Tibial nerve (tissue), 4 donors: ENCODE measurements at regions not wholly inside any gene's neighbourhood (a gene's known extent, or its start where the extent isn't known, plus 50 kb on each side); places are given as distances from the start of the nearest gene placed in this dataset.
"Not testable (repeated sequence)": the region's sequence is repeated elsewhere in the genome, so short reads cannot be mapped to it uniquely, and the experiment has no call there.

ENCODE experiments used
- DNase-seq, 2 donors: peaks; one replicate each; pipeline ENCODE4 v3.0.0-alpha.2; 2019; ENCODE audit warnings: low spot score in 2 of 2
- H3K27ac ChIP-seq, 4 donors: fragments of 200-600 bp; sonication (generic) in 3 of 4; one replicate each; pipeline ENCODE4 v1.5.1; 2017 to 2019; ENCODE audit warnings: mild to moderate bottlenecking in 1 of 4
- H3K27me3 ChIP-seq, 2 donors: fragments of 200-600 bp; sonication (generic) in 1 of 2; one replicate each; pipeline versions ENCODE4 v1.5.1 to v1.6.0; 2017 to 2019
- H3K36me3 ChIP-seq, 3 donors: fragments of 200-600 bp; sonication (generic); one replicate each; pipeline ENCODE4 v1.5.1; 2018 to 2019
- H3K4me1 ChIP-seq, 4 donors: fragments of 200-600 bp; sonication (generic) in 3 of 4; one replicate each; pipeline ENCODE4 v1.5.1; 2017 to 2019
- H3K4me3 ChIP-seq, 4 donors: fragments of 200-600 bp; sonication (generic) in 3 of 4; one replicate each; pipeline ENCODE4 v1.5.1; 2017 to 2019; ENCODE audit warnings: mild to moderate bottlenecking in 1 of 4, moderate library complexity in 1 of 4
- H3K9me3 ChIP-seq, 4 donors: fragments of 200-600 bp; sonication (generic) in 3 of 4; one replicate each; pipeline ENCODE4 v1.5.1; 2017 to 2019
- CTCF ChIP-seq, 5 experiments: fragments of 200-600 bp in 3 of 5; fragments of 450-650 bp in 2 of 5; sonication (generic) in 3 of 5; IDR thresholded peaks; one replicate each; pipeline ENCODE4 v1.5.1; 2016 to 2019; ENCODE audit warnings: antibody characterized with exemption in 5 of 5, mild to moderate bottlenecking in 3 of 5, moderate library complexity in 2 of 5
- EP300 ChIP-seq, 2 donors: sonication (generic); formaldehyde crosslinking; IDR thresholded peaks; one replicate each; pipeline ENCODE4 v1.6.1; 2017; ENCODE audit warnings: antibody characterized with exemption in 2 of 2, mild to moderate bottlenecking in 1 of 2
- POLR2A ChIP-seq, 2 donors: fragments of 450-650 bp; IDR thresholded peaks; one replicate each; pipeline ENCODE4 v1.6.1; 2017; ENCODE audit warnings: antibody characterized with exemption in 2 of 2, mild to moderate bottlenecking in 2 of 2, moderate library complexity in 2 of 2
- WGBS, 2 donors: methylation state at CpG; one replicate each; pipeline ENCODE4 v1.1.5; 2018; 5-methylcytosine and 5-hydroxymethylcytosine counted together

DNA sequence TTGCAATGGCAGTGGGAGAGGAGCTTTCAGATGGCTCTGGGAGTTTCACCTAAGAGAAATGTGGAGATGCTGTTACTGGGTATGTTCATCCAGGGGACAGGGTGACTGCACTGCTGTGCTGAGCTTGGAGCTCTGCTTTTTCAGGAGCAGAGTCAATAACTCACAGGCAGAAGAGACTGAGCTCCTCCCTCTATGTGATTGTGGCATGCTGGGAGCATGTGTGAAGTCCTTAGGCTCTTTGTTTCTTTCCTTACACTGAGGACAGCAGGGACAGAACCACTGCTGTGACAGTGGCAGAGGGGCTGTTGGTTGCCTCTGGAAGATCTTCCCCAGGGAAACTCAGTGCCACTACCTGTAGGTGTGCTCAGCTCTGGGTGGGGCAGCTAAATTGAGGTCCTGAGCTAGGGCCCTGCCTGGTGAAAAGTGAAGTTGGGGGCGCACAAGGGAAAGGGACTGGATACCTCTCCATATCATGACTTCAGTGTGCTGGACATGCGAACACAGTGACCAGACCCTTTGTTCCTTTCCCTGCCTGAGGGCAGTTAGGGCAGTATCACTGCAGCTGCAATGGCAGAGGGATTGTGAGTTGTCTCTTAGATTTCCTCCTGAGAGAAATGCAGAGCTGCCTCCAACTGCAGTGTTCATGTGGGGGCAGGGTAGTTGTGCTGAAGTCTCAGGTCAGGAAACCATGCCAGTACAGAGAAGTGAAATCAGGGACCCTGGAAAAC lies 156.7 kb downstream of the TENT5D start:
- Histone ChIP-seq H3K36me3 (no peaks in the 10 kb centered on the region), H3K27ac (peak overlapping the region in 1 of 4 donors; percentile 44), H3K27me3 (no peaks in the 10 kb centered on the region), H3K4me1 (peaks cover 0 to 4% (median 0%) of the 10 kb centered on the region in 4 donors), H3K9me3 (no peaks in the 10 kb centered on the region), H3K4me3 (no peak overlapping the region)
- WGBS, 2 donors = 64% methylated on average over 2 of the region's 2 CpGs; no CpG with 5 or more reads in 1 of the 2 donors
- peak in 1 of 2 donors; percentile 4 for DNase-seq
- TF ChIP-seq POLR2A (IDR thresholded peaks at IDR 0.05) (no peak), EP300 (IDR thresholded peaks at IDR 0.05) (no peak), CTCF (IDR thresholded peaks at IDR 0.05) (no peak)

DNA sequence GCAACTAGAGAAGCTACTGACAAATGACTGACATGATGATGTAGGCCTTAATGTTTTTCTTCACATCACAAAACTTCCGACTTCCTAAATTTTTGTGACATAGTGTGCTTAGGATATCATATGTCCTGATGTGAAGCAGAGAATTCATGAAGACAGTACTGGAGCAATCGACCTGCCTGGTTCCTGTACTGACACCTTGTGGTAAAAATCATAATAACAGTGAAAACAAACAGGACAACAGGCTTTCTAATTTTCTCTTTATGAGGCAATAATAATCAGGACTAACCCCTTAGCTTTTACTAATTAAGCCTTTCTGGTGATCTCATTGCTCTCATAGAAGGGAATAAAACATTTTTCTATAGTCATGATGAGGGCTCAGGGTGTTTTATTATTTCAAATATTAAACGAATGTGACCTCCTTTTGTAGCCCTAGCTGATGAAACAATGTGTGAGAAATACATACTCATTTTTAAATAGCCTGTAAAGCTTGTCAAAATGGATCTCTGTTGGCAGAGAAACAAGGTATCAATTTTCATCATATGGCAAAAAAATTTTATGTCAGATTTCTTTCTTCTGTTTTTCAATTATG lies 158.4 kb downstream of the TENT5D start:
- H3K4me3 ChIP-seq = no peak overlapping the region
- H3K9me3 ChIP-seq = no peaks in the 10 kb centered on the region
- no peaks in the 10 kb centered on the region for H3K36me3 ChIP-seq
- WGBS, 2 donors = 18 to 27% methylated on average over 3 of the region's 3 CpGs
- peak overlapping the region in 1 of 4 donors; percentile 7 for H3K27ac ChIP-seq
- peaks cover 0 to 4% (median 0%) of the 10 kb centered on the region in 4 donors for H3K4me1 ChIP-seq
- no peaks in the 10 kb centered on the region for H3K27me3 ChIP-seq
- TF ChIP-seq EP300 (IDR thresholded peaks at IDR 0.05) (no peak), CTCF (IDR thresholded peaks at IDR 0.05) (peak; percentile 27 to 55 (median 53)), POLR2A (IDR thresholded peaks at IDR 0.05) (no peak)
- no peak for DNase-seq

DNA sequence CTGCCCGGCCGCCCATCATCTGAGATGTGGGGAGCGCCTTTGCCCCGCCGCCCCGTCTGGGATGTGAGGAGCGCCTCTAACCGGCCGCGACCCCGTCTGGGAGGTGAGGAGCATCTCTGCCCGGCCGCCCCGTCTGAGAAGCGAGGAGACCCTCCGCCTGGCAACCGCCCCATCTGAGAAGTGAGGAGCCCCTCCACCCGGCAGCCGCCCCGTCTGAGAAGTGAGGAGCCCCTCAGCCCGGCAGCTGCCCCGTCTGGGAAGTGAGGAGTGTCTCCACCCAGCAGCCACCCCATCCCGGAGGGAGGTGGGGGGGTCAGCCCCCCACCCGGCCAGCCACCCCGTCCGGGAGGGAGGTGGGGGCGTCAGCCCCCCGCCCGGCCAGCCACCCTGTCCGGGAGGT lies 170.7 kb downstream of the TENT5D start:
- 99% methylated on average over 23 of the region's 30 CpGs; no CpG with 5 or more reads in 1 of the 2 donors for WGBS, 2 donors
- not testable (repeated sequence) for H3K4me1 ChIP-seq, H3K4me3 ChIP-seq, DNase-seq, H3K27ac ChIP-seq, H3K27me3 ChIP-seq, H3K36me3 ChIP-seq, H3K9me3 ChIP-seq

DNA sequence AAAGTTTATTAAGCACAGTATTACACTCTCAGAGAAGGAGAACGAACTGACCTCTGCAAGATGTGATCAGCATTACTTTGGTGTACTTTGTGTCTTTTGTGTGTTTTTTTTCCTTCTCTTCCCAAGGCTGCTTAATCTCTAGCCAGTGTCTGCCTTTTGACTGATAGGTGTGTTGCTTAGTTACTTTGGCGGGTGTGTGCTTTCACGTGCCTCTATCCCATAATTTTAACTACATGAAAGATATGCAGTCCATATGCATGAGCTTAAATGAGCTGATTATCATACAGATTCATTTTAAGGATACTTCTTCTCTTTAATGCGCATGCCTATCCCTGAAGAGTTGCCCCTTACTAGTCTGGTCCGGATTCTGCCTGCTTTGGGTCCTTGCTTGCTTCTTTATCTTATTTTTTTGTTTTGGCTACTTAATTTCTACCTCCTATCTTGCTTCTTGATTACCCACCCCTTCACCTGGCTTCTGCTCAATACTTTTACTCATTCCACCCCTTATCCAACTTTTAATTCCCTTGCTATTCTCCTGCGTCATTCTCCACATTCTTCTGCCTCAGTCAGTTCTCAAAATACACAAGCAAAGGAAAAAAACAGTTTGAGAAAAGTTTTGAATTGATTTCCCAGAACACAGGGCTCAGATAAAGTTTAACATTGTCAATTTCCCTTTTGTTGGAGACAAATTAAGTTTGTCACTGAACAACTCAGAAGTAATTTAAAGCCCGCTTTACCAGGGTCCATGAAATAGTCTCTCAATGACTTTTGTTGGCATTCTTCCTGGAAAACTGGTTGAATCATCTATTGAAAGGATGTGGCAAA lies 182.0 kb downstream of the TENT5D start:
- WGBS, 2 donors = 57 to 61% methylated on average over 7 of the region's 7 CpGs
- TF ChIP-seq EP300 (IDR thresholded peaks at IDR 0.05) = no peak
- TF ChIP-seq CTCF (IDR thresholded peaks at IDR 0.05) = no peak
- no peak for TF ChIP-seq POLR2A (IDR thresholded peaks at IDR 0.05)
- Histone ChIP-seq H3K9me3 (no peaks in the 10 kb centered on the region), H3K27ac (no peak overlapping the region), H3K4me3 (no peak overlapping the region), H3K36me3 (no peaks in the 10 kb centered on the region), H3K27me3 (no peaks in the 10 kb centered on the region), H3K4me1 (peaks cover 0 to 2% (median 0%) of the 10 kb centered on the region in 4 donors)
- no peak for DNase-seq
